NCI-H2171 treated with DMSO at 0.1 percent for 48 hours (cell line): ENCODE measurements at regions not wholly inside any gene's neighbourhood (a gene's known extent, or its start where the extent isn't known, plus 50 kb on each side); places are given as distances from the start of the nearest gene placed in this dataset.
"Not testable (repeated sequence)": the region's sequence is repeated elsewhere in the genome, so short reads cannot be mapped to it uniquely, and the experiment has no call there.

Experiments used
- DNase-seq: peaks from one replicate; lab custom pipeline; 2025; lab: John Stamatoyannopoulos, UW

GRCh38 chr18:47679864-47680263 is 250.6 kb downstream of the SMAD2 start:
- DNase-seq: no peak

DNA sequence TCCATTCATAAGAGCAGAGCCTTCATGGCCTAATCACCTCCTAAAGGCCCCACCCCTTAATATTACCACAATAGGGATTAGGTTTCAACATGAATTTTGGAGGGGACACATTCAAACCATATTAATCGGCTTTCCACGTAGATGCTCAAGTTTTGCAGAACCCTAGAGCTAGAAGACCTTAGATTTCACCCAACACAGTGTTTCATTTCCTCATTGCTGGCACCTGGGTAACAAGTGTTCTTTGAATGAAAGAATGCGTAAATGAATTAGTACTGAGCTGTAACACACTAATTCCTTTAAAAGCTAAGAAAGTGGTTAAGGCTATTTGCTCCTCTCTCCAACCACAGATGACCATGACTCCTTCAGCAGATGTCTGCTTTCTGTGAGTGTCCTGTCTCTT is 252.5 kb downstream of the SMAD2 start:
- no peak for DNase-seq

DNA sequence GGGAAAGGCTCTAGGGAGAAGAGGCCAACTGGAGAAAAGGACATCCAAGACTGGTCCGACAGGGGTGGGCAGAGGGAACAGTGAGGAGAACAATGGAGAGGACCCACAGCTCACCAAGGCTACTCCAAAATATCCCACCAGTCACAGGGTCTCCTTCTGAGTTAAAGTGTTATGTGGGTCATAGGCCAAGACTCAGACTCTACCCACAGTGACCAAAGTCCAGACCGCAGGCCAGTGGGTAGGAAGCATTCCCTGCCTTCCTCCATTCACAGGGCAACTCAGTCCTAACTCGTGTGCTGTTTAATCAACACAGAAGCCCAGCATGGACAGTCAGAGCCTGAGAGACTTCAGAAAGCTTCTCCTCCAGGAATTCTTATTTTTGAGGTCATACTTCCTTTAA is 260.6 kb downstream of the SMAD2 start:
- no peak for DNase-seq

GRCh38 chr18:47658498-47658897 is 272.0 kb downstream of the SMAD2 start:
- DNase-seq: no peak

DNA sequence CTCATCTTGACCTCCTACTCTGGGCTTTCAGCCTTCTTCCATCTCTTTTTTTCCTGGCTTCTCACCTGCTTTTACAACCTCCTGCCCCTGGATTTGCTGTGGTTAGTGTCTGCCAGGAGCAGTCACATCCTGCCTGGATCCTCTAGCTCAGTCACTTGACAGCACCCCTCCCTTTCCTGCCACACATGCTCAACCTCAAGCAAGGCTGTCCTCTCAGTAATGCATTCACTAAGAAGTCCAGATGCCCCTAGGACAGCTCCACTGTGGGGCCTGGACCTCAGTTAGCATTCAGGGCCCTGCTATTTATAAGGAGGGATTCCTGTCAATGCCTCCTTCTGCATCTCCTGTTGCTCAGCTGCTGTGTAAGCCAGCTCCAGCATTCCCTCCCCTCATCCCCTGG is 275.5 kb downstream of the SMAD2 start:
- no peak for DNase-seq

GRCh38 chr18:47644896-47645295 is 285.6 kb downstream of the SMAD2 start:
- no peak for DNase-seq

DNA sequence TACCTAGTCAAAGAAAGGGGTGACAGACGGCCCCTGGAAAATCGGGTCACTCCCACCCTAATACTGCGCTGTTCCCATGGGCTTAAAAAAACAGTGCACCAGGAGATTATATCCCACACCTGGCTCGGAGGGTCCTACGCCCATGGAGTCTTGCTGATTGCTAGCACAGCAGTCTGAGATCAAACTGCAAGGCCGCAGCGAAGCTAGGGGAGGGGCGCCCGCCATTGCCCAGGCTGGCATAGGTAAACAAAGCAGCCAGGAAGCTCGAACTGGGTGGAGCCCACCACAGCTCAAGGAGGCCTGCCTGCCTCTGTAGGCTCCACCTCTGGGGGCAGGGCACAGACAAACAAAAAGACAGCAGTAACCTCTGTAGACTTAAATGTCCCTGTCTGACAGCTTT is 292.9 kb downstream of the SMAD2 start:
- not testable (repeated sequence) for DNase-seq

DNA sequence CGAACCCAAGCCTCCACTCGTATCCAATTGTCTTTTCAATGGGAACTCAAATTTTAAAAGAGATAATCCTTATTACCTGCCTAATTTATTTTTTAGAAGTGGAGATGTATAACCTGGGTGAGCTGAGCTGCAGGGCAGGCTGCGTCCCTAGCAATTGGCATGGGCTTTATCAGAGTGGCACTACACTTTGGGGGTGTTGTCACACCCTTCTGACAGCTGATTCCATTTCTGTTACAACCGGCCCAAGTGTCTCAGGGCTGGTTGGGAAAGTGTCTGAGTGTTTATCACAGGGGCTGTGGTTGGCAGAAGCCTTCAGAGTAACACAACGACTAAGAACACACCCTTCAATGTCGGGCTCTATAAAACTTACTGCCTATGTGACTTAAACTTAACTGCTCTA is 295.0 kb downstream of the SMAD2 start:
- DNase-seq: no peak

- DNase-seq: no peak
These were observed 297.4 kb downstream of the SMAD2 start for GRCh38 chr18:47632970-47633635.

DNA sequence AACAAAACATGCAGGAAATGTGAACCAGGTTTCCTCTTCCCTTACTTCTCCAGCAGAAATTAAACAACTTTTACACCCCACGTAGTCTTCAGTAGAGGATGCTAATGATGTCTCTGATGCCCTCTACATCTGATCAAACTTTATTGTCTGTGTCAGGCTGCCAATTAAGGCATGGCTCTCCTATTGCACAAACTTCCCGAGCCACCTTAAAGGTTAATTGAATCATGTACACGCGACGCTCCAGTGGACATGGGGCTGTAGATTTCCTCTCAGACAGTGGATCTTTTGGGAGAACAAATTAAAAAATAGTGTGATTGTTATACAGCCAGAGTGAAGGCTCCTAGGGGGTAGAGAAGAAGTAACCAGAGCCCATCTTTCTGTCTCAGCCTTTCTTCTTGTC is 301.6 kb downstream of the SMAD2 start:
- no peak for DNase-seq

GRCh38 chr18:47628240-47628781 is 302.1 kb downstream of the SMAD2 start:
- DNase-seq: no peak

DNA sequence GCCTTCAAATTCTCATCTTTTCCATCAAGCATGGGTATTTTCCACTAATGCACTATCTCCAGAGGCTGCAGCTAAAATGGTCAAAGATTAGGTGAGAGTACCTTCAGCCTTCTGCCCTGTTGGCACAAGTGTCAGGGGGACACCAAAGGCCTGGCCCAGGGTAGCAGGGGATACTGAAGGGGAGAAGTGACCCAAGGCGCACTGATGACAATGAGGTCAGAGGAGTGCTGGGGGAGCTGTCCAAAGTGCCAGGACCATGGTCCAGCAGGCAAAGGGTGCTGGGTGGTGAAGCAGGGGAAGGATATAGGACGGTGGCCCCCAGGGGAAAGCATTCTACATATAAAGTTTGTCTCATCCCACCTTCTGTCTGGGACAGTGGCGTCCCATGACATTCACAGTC is 303.4 kb downstream of the SMAD2 start:
- no peak for DNase-seq

DNA sequence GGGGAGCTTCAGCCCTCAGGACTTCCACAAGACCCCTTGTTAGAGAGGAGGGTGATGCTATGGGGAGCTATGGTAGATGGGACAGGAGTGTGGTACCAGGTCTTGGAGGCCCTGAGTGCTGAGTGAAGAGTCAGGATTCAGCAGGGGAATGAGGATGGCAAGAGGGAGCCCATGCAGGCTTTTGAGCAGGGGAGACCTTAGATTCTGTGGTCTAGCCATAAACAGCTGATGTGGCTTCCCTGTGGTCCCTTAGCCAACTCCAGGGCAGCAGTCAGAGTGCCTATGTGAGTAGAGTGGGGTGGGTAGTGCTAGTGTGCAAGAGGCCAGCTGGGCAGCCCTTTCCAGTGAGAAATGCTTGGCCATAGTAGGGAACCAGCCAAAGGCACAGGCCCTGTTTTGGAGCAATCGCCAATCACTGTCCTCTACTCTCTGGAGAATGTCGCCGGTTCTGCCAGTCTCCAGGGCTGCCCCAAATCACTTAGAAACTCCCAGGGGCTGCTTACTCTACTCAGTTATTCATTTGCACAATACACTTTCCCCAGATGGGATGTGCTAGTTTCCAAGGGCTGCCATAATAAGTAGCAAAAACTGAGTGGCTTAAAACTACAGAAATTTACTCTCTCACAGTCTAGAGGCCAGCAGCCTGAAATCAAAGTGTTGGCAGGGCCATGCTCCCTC is 310.5 kb downstream of the SMAD2 start:
- DNase-seq: no peak

DNA sequence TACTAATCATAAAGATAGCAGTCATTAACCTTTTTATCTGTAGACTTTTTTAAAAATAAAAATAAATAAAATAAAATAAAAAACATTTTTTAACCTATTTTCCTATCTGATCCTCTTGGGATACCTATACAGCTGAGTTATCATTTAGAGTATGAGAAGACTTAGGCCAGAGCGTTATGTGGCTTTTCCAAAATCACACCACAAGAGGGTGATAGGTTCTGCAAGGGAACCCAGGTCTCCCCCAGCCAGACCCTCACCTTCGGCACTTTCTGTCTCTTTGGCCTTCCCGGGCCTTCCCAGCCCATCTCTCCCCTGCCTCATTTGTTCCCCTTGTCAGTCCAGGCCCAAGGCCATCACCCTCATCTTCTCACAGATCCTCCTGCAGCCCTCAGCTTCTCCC is 311.7 kb downstream of the SMAD2 start:
- DNase-seq: no peak

- no peak for DNase-seq
These were observed 315.4 kb downstream of the SMAD2 start for GRCh38 chr18:47615043-47615442.

GRCh38 chr18:47613929-47614328 is 316.5 kb downstream of the SMAD2 start:
- DNase-seq: no peak

- DNase-seq: no peak
These were observed 318.8 kb downstream of the SMAD2 start for GRCh38 chr18:47611649-47612048.

GRCh38 chr18:47606526-47606925 is 323.9 kb downstream of the SMAD2 start:
- no peak for DNase-seq

DNA sequence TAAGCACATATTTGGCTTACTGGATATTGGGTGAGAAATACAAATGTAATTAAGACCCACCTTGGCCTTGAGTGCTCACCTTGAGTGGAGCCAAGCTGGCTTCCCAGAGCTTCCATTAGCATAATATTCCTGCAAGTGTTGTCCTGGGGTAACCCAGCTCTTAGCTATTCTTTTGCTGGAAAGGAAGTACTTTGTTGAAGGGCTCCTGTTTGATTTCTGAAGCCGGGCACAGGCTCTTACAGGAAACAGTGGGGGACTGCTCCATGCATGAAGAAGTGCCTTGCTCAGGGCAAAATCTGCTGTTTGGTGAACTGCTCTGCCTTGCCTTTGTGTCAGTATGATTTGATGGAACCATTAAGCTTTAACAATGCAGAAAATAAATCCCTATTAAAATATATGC is 325.4 kb downstream of the SMAD2 start:
- no peak for DNase-seq

- DNase-seq: no peak
These were observed 326.4 kb downstream of the SMAD2 start for GRCh38 chr18:47604021-47604420.

DNA sequence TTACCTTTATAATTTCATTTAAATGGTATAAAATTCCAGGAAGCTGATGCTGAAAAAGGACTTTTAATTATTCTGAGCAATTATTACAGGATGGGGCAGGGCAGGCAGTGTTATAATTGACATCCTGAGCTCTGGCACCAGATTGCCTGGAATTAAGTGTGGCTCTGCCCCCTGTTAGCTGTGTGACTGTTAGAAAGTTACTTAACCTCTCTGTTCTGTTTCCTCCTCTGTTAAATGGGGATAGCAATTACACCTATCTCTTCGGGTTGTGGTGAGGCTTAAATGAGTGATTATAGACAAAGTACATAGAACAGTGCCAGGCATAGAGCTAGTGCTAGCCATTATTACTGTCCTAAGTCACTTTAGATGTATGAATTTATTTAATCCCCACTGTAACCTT is 327.3 kb downstream of the SMAD2 start:
- no peak for DNase-seq

DNA sequence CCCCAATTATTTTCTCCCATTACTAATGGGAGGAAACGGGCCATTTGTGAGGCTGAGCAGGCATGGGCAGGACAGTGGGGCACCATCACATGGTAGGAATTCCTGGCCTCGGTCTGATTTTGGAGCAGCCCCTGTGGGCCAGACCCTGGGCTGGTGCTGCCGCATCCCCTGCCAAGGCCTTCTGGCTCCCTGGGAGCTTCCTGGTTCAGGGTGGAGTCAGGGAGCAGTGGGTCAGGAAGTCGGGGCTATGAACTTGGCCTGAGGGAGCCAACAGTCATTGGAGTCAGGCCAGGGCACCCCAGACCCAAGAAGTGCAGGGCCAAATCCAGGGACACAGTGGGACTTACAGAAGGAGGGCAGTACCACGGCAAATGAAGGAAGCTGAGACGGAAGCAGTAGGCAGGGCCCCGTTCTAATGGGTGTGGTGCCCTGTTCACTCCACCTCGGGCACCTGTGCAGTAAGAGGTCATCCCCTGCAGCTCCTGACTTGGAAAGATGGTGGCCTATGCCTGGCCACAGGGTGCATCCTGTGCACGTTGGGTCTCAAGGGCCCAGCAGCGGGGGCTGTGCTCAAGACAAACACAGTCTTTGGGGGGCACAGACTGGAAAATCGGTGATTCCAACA is 328.1 kb downstream of the SMAD2 start:
- DNase-seq: no peak

GRCh38 chr18:47601581-47602272 is 328.7 kb downstream of the SMAD2 start:
- DNase-seq: no peak
